ENCODE measurements at regions not wholly inside any gene's neighbourhood (a gene's known extent, or its start where the extent isn't known, plus 50 kb on each side); places are given as distances from the start of the nearest gene placed in this dataset.

DNA sequence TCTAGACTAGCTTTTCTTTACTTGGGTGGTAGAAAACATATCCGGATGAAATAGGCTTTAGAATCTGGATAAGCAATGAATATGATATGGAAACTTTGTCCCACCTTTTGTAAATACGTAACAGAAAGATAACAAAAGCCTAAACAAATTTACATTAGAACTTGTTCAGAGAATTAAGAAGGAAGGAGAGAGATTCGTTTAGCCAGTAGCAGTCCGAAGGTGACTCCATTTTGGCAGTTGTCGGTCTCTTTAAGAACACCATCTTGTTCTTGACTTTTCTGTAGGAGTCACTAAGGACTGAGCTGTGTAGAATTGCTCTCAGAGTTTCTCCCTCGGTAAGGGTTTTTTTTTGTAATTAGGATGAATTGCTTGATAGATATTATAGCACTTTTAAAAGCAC is 475.1 kb downstream of the PCNX1 start:
- TF ChIP-seq, protein P1, sequence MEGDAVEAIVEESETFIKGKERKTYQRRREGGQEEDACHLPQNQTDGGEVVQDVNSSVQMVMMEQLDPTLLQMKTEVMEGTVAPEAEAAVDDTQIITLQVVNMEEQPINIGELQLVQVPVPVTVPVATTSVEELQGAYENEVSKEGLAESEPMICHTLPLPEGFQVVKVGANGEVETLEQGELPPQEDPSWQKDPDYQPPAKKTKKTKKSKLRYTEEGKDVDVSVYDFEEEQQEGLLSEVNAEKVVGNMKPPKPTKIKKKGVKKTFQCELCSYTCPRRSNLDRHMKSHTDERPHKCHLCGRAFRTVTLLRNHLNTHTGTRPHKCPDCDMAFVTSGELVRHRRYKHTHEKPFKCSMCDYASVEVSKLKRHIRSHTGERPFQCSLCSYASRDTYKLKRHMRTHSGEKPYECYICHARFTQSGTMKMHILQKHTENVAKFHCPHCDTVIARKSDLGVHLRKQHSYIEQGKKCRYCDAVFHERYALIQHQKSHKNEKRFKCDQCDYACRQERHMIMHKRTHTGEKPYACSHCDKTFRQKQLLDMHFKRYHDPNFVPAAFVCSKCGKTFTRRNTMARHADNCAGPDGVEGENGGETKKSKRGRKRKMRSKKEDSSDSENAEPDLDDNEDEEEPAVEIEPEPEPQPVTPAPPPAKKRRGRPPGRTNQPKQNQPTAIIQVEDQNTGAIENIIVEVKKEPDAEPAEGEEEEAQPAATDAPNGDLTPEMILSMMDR (IDR thresholded peaks at IDR 0.05) = no peak
- TF ChIP-seq POLR2A (IDR thresholded peaks at IDR 0.05) (no peak), POLR2AphosphoS5 (IDR thresholded peaks at IDR 0.05) (no peak)
